Activated gamma-delta T cell treated with anti-CD3 and anti-CD28 coated beads, Interleukin-2, amount 50 U/mL, for 16 hours (primary cell): ENCODE measurements at regions not wholly inside any gene's neighbourhood (a gene's known extent, or its start where the extent isn't known, plus 50 kb on each side); places are given as distances from the start of the nearest gene placed in this dataset.
"Not testable (repeated sequence)": the region's sequence is repeated elsewhere in the genome, so short reads cannot be mapped to it uniquely, and the experiment has no call there.

Experiments used
- DNase-seq: peaks from one replicate; pipeline ENCODE4 v3.0.0-alpha.2; 2020; ENCODE audit warnings: low read depth

- no peak for DNase-seq
Measured at GRCh38 chr12:67534681-67535080, 113.9 kb upstream of the DYRK2 start.

- DNase-seq, result no peak
Measured at GRCh38 chr12:67535176-67535575, 113.4 kb upstream of the DYRK2 start.

GRCh38 chr12:67535971-67536370 lies 112.6 kb upstream of the DYRK2 start:
- no peak for DNase-seq

- no peak for DNase-seq
Measured at GRCh38 chr12:67539329-67539728, 109.2 kb upstream of the DYRK2 start.

GRCh38 chr12:67539946-67540345 lies 108.6 kb upstream of the DYRK2 start:
- DNase-seq, result no peak

- DNase-seq, result no peak
Measured at GRCh38 chr12:67540920-67541624, 107.5 kb upstream of the DYRK2 start.

- DNase-seq, result no peak
Measured at GRCh38 chr12:67541625-67541991, 106.9 kb upstream of the DYRK2 start.

GRCh38 chr12:67543021-67543770 lies 105.3 kb upstream of the DYRK2 start:
- no peak for DNase-seq

GRCh38 chr12:67545298-67545697 lies 103.2 kb upstream of the DYRK2 start:
- DNase-seq, result no peak

- DNase-seq, result no peak
Measured at GRCh38 chr12:67546746-67547145, 101.8 kb upstream of the DYRK2 start.

GRCh38 chr12:67555075-67555717 lies 93.3 kb upstream of the DYRK2 start:
- not testable (repeated sequence) for DNase-seq

GRCh38 chr12:67558775-67559174 lies 89.8 kb upstream of the DYRK2 start:
- no peak for DNase-seq

- no peak for DNase-seq
Measured at GRCh38 chr12:67559751-67560150, 88.8 kb upstream of the DYRK2 start.

- no peak for DNase-seq
Measured at GRCh38 chr12:67562513-67563287, 85.8 kb upstream of the DYRK2 start.

- no peak for DNase-seq
Measured at GRCh38 chr12:67568055-67568454, 80.5 kb upstream of the DYRK2 start.

- DNase-seq, result no peak
Measured at GRCh38 chr12:67572492-67572891, 76.1 kb upstream of the DYRK2 start.

- no peak for DNase-seq
Measured at GRCh38 chr12:67573566-67573965, 75.0 kb upstream of the DYRK2 start.

GRCh38 chr12:67578976-67579661 lies 69.4 kb upstream of the DYRK2 start:
- no peak for DNase-seq

GRCh38 chr12:67579662-67580003 lies 68.9 kb upstream of the DYRK2 start:
- DNase-seq, result no peak

GRCh38 chr12:67582238-67582834 lies 66.2 kb upstream of the DYRK2 start:
- no peak for DNase-seq

GRCh38 chr12:67582844-67583243 lies 65.7 kb upstream of the DYRK2 start:
- no peak for DNase-seq

- DNase-seq, result no peak
Measured at GRCh38 chr12:67586951-67587350, 61.6 kb upstream of the DYRK2 start.
